ENCODE measurements at regions not wholly inside any gene's neighbourhood (a gene's known extent, or its start where the extent isn't known, plus 50 kb on each side); places are given as distances from the start of the nearest gene placed in this dataset.
A peak's percentile ranks its signal among the peaks of the same experiment; 100 is the strongest.

- Histone ChIP-seq H3K4me3 (no peak overlapping the region), H3K27me3 (no peaks in the 10 kb centered on the region), H3K36me3 (no peaks in the 10 kb centered on the region), H3K9me3 (no peaks in the 10 kb centered on the region), H3K27ac (no peak overlapping the region), H3K4me1 (peaks cover 30% of the 10 kb centered on the region)
- no peak for DNase-seq (ENCODE audit: extremely low spot score in 2 of 2)
- intact Hi-C loops (cut with DNase I) = no loop called here
- TF ChIP-seq POLR2AphosphoS5 (IDR thresholded peaks at IDR 0.05; ENCODE audit: insufficient read depth in 1 of 2, low read depth in 1 of 2) (no peak), POLR2A (IDR thresholded peaks at IDR 0.05) (no peak), CTCF (IDR thresholded peaks at IDR 0.05) (no peak)
These were observed 262.3 kb upstream of the HES1 start for GRCh38 chr3:193873426-193874201.

- no peak for DNase-seq (ENCODE audit: extremely low spot score in 2 of 2)
- no peaks in the 10 kb centered on the region for H3K27me3 ChIP-seq
- H3K4me3 ChIP-seq = no peak overlapping the region
- no peak overlapping the region for H3K27ac ChIP-seq
- intact Hi-C loops (cut with DNase I) = no loop called here
- no peaks in the 10 kb centered on the region for H3K9me3 ChIP-seq
- no peaks in the 10 kb centered on the region for H3K36me3 ChIP-seq
- H3K4me1 ChIP-seq = peaks cover 27% of the 10 kb centered on the region
- TF ChIP-seq POLR2AphosphoS5 (IDR thresholded peaks at IDR 0.05; ENCODE audit: insufficient read depth in 1 of 2, low read depth in 1 of 2) (peak in 1 of 2 donors; percentile 23), POLR2A (IDR thresholded peaks at IDR 0.05) (no peak)
These were observed 261.4 kb upstream of the HES1 start for GRCh38 chr3:193874512-193874911.

GRCh38 chr3:193874997-193875593, 260.9 kb upstream of the HES1 start:
- TF ChIP-seq POLR2AphosphoS5 (IDR thresholded peaks at IDR 0.05; ENCODE audit: insufficient read depth in 1 of 2, low read depth in 1 of 2) = no peak
- H3K27ac ChIP-seq = no peak overlapping the region
- no peaks in the 10 kb centered on the region for H3K9me3 ChIP-seq
- H3K27me3 ChIP-seq = no peaks in the 10 kb centered on the region
- no peak for DNase-seq (ENCODE audit: extremely low spot score in 2 of 2)
- H3K36me3 ChIP-seq = no peaks in the 10 kb centered on the region
- H3K4me3 ChIP-seq = no peak overlapping the region
- peaks cover 21% of the 10 kb centered on the region for H3K4me1 ChIP-seq
- intact Hi-C loops (cut with DNase I) = no loop called here

GRCh38 chr3:193875601-193876321, 260.2 kb upstream of the HES1 start:
- DNase-seq (ENCODE audit: extremely low spot score in 2 of 2) = no peak
- TF ChIP-seq POLR2AphosphoS5 (IDR thresholded peaks at IDR 0.05; ENCODE audit: insufficient read depth in 1 of 2, low read depth in 1 of 2) (no peak), POLR2A (IDR thresholded peaks at IDR 0.05) (no peak), CTCF (IDR thresholded peaks at IDR 0.05) (no peak)
- H3K27ac ChIP-seq = no peak overlapping the region

GRCh38 chr3:193879099-193879863, 256.7 kb upstream of the HES1 start:
- Histone ChIP-seq H3K9me3 (no peaks in the 10 kb centered on the region), H3K4me1 (no peaks in the 10 kb centered on the region), H3K27ac (no peak overlapping the region), H3K36me3 (no peaks in the 10 kb centered on the region), H3K27me3 (no peaks in the 10 kb centered on the region), H3K4me3 (no peak overlapping the region)
- intact Hi-C loops (cut with DNase I) = no loop called here
- TF ChIP-seq POLR2AphosphoS5 (IDR thresholded peaks at IDR 0.05; ENCODE audit: insufficient read depth in 1 of 2, low read depth in 1 of 2) (no peak), CTCF (IDR thresholded peaks at IDR 0.05) (no peak), POLR2A (IDR thresholded peaks at IDR 0.05) (no peak)
- no peak for DNase-seq (ENCODE audit: extremely low spot score in 2 of 2)

More at GRCh38 chr3:193875601-193876321, 260.2 kb upstream of the HES1 start:
- Histone ChIP-seq H3K9me3 (no peaks in the 10 kb centered on the region), H3K4me3 (no peak overlapping the region), H3K4me1 (peaks cover 18% of the 10 kb centered on the region), H3K36me3 (no peaks in the 10 kb centered on the region), H3K27me3 (no peaks in the 10 kb centered on the region)
- intact Hi-C loops (cut with DNase I) = no loop called here
